HUES48 (cell line): ENCODE measurements at regions not wholly inside any gene's neighbourhood (a gene's known extent, or its start where the extent isn't known, plus 50 kb on each side); places are given as distances from the start of the nearest gene placed in this dataset.

Source experiments
- H3K27ac ChIP-seq: one replicate; pipeline ENCODE4 v1.7.0; 2013; ENCODE audit warnings: low read depth, low read length, inconsistent platforms
- H3K27me3 ChIP-seq: 2 replicates; pipeline ENCODE4 v1.6.1; 2013; ENCODE audit warnings: mild to moderate bottlenecking, low read length; ENCODE audit not compliant: control insufficient read depth, insufficient read depth
- H3K36me3 ChIP-seq: 2 replicates; pipeline ENCODE4 v1.6.1; 2013; ENCODE audit warnings: low read length; ENCODE audit not compliant: control insufficient read depth, insufficient read depth
- H3K4me1 ChIP-seq: 2 replicates; pipeline ENCODE4 v1.6.1; 2013; ENCODE audit warnings: mild to moderate bottlenecking, low read length; ENCODE audit not compliant: control insufficient read depth, insufficient read depth
- H3K4me3 ChIP-seq: 2 replicates; pipeline ENCODE4 v1.5.1; 2013; ENCODE audit warnings: mild to moderate bottlenecking, low read depth, low read length
- H3K9ac ChIP-seq: 2 replicates; pipeline ENCODE4 v1.6.1; 2013; ENCODE audit warnings: mild to moderate bottlenecking, low read depth, low read length, moderate library complexity
- H3K9me3 ChIP-seq: 2 replicates; pipeline ENCODE4 v1.6.1; 2013; ENCODE audit warnings: low read length; ENCODE audit not compliant: control insufficient read depth, insufficient read depth

DNA sequence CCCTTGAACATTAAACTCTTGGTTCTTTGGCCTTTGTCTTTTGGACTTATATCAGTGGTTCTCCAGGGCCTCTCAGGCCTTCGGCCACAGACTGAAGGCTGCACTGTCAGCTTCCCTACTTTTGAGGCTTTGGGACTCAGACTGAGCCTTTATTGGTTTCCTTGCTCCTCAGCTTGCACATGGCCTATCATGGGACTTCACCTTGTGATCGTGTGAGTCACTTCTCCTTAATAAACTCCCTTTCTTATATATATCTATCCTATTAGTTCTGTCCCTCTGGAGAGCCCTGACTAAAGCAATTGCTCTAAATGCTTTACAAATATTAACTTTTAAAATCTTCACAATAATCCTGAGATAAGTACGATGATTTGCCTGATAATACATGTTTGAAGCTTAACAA lies 353.6 kb upstream of the TRIB2 start:
- Histone ChIP-seq H3K9me3 (no peaks in the 10 kb centered on the region), H3K27me3 (no peaks in the 10 kb centered on the region), H3K36me3 (no peaks in the 10 kb centered on the region), H3K9ac (no peak overlapping the region), H3K4me1 (no peaks in the 10 kb centered on the region), H3K27ac (no peak overlapping the region), H3K4me3 (no peak overlapping the region)

DNA sequence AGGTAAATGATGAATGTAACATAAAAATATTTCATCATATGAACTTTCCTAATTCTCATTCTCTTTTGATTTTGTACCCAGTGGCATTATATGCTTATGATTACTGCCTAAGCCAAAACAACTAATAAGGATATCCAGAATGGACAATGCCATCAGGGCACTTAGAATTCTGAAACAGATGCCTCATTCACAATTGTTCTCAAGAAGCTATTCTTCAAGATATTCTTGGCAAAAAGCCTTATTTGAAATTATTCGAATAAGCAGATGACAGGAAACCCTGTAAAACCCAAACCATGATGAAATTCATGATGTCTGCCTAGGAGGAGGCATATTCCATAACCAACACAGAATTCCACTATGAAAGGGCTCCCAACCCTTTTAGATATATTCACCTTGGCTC lies 353.2 kb upstream of the TRIB2 start:
- Histone ChIP-seq H3K36me3 (no peaks in the 10 kb centered on the region), H3K9me3 (no peaks in the 10 kb centered on the region), H3K27me3 (no peaks in the 10 kb centered on the region), H3K4me1 (no peaks in the 10 kb centered on the region), H3K4me3 (no peak overlapping the region), H3K27ac (no peak overlapping the region), H3K9ac (no peak overlapping the region)

DNA sequence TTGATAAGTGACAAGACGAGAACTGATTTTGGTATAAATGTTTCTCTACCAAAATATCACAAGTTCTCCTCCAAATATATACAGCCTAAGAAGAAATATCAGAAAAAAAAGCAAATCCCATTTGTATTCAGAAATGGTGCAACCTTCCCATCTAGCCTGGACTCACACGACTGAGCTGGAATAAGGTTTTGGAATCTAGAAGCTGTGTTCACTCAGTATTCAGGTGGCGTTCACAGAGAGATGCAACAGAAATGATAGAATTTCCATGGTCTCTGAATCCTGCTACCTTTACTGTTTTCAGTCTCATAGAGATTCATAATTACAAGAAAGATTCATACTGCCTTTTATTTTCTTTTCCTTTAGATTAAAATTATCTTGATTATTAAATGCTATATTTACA lies 347.2 kb upstream of the TRIB2 start:
- no peaks in the 10 kb centered on the region for H3K4me1 ChIP-seq
- H3K27ac ChIP-seq = no peak overlapping the region
- no peaks in the 10 kb centered on the region for H3K27me3 ChIP-seq
- no peaks in the 10 kb centered on the region for H3K36me3 ChIP-seq
- H3K4me3 ChIP-seq = no peak overlapping the region
- no peak overlapping the region for H3K9ac ChIP-seq
- H3K9me3 ChIP-seq = no peaks in the 10 kb centered on the region

DNA sequence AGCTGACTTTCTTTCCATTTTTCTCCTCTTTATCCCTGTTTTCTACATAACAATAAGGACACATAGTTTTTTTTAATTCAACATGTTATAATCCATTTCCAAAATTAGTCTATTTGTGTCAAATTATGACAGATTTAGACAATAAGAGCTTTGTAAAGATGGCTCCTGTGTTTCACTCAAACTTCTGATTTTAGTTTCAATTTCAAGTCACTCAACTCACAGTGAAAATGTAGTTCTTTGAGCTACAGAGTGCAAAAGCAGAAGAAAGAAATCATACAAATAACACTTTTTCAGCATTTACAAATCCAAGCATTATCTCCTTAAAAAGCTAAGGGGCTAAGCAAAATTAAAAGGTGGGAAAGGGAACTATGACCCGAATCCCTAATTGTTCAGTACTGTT lies 340.7 kb upstream of the TRIB2 start:
- no peaks in the 10 kb centered on the region for H3K36me3 ChIP-seq
- no peak overlapping the region for H3K4me3 ChIP-seq
- H3K4me1 ChIP-seq = peaks cover 6% of the 10 kb centered on the region; the same call in 1 of the 2 replicates
- no peaks in the 10 kb centered on the region for H3K9me3 ChIP-seq
- no peak overlapping the region for H3K27ac ChIP-seq
- no peaks in the 10 kb centered on the region for H3K27me3 ChIP-seq
- H3K9ac ChIP-seq = no peak overlapping the region

- Histone ChIP-seq H3K27ac (no peak overlapping the region), H3K36me3 (no peaks in the 10 kb centered on the region), H3K9ac (no peak overlapping the region), H3K27me3 (no peaks in the 10 kb centered on the region), H3K4me1 (peaks cover 16% of the 10 kb centered on the region), H3K9me3 (no peaks in the 10 kb centered on the region), H3K4me3 (no peak overlapping the region)
These were observed 337.6 kb upstream of the TRIB2 start for GRCh38 chr2:12379143-12379542.

DNA sequence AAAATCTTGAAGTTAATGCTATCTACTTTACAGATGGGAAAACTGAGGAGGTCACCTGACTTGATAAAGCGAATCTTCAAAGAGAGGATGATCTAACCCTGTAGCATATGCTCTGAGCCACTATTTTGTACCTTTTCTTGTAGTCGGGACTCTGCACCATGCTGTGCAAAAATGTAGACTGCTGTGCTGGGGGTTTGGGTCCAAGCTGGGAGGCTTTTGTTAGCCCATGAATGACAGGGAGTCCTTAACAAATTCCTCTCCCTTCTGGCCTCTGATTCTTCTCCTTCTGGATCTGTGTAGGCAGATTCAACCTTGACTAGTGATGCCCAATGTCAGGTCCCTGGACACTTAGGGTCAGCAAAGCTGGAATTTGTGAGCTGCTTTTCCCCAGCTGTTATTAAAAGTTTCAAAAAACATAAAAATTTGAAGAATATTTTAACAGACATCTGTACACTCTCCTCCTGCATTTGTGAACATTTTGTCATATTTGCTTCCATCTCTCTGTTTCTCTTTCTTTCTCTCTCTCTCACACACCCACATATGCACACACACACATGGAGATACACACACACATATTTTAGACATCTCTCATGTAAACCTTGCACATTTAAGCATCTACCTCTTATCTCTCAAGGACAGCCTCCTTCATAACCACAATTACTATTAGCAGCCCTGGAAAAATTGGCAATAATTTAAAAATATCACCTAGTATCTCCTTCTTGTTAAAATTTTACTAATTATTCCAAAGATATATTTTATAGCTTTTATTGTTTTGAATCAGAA lies 335.0 kb upstream of the TRIB2 start:
- Histone ChIP-seq H3K9me3 (no peaks in the 10 kb centered on the region; the same call in 1 of the 2 replicates), H3K4me1 (peaks cover 12% of the 10 kb centered on the region), H3K36me3 (no peaks in the 10 kb centered on the region), H3K4me3 (no peak overlapping the region), H3K27me3 (no peaks in the 10 kb centered on the region), H3K27ac (no peak overlapping the region), H3K9ac (no peak overlapping the region)

DNA sequence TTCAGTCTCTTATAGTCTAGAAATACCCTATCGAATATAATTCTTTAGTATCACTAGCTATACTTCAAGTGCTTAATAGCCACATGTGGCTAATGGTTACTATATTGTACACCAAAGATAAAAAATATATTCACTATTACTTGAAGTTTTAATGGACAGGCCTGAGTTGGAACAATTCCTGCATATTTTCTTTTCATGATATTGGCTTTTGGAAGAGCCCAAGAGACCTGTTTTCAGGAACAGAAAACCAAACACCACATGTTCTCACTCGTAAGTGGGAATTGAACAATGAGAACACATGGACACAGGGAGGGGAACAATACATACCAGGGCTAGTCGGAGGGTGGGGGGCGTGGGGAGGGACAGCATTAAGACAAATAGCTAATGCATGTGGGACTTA lies 334.4 kb upstream of the TRIB2 start:
- Histone ChIP-seq H3K4me1 (peaks cover 10% of the 10 kb centered on the region), H3K9ac (no peak overlapping the region), H3K9me3 (no peaks in the 10 kb centered on the region; the same call in 1 of the 2 replicates), H3K27ac (no peak overlapping the region), H3K27me3 (no peaks in the 10 kb centered on the region), H3K4me3 (no peak overlapping the region), H3K36me3 (no peaks in the 10 kb centered on the region)

DNA sequence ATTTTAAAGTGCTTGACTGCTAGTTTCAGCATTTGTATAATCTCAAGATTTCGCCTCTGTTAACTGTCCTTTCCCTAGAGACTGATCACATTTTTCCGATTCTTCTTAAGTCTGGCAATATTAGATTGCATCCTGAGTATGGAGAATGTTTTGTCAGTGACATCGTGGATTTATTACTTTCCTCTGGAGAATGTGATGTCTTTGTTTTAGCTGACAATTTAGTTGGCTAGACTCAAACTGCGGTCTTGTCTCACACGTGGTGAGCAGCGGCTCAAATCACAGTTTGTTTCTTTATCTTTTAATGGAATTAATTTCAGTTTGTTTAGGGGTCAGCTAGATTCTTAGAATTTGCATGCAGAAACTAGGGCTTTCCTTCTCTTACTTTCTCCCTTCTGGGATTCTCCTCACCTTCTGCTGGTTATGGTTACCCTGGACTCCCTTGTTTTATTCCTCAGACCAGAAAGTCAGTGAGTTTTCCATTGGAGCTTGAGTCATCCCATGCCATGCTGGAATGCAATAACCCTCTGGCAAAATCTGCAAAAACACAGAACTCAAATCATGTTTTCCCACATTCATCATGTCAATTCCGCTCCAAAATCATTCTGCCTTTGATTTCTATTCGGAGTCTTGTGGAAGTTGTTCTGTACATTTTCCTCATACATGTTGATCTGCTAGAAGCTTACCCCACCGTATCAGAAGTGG lies 327.2 kb upstream of the TRIB2 start:
- H3K27ac ChIP-seq = no peak overlapping the region

DNA sequence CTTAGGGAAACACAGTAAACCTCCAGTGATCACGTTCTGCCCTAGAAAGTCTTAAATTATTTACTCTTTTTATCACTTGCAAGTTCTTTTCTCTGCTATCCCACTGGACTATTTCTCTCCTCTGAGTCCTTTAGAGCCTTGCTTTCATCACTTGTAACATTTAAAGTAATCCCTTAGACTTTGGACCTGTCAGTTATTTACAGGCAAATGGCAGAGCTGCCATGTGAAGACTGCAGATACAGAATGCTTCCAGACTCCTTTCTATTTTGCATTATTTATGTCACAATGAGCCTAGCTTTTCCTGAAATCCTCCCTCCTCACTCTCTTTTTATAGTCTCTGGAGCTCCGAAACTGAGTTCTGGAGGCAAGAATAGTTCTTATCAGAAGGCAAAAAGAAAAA lies 325.6 kb upstream of the TRIB2 start:
- Histone ChIP-seq H3K9ac (no peak overlapping the region), H3K27me3 (no peaks in the 10 kb centered on the region), H3K4me1 (no peaks in the 10 kb centered on the region), H3K4me3 (no peak overlapping the region), H3K27ac (no peak overlapping the region), H3K36me3 (no peaks in the 10 kb centered on the region), H3K9me3 (no peaks in the 10 kb centered on the region; the same call in 1 of the 2 replicates)

More for the DNA sequence above, 327.2 kb upstream of the TRIB2 start:
- Histone ChIP-seq H3K9ac (no peak overlapping the region), H3K27me3 (no peaks in the 10 kb centered on the region), H3K36me3 (no peaks in the 10 kb centered on the region), H3K4me1 (no peaks in the 10 kb centered on the region), H3K9me3 (no peaks in the 10 kb centered on the region; the same call in 1 of the 2 replicates), H3K4me3 (no peak overlapping the region; the same call in 1 of the 2 replicates)

DNA sequence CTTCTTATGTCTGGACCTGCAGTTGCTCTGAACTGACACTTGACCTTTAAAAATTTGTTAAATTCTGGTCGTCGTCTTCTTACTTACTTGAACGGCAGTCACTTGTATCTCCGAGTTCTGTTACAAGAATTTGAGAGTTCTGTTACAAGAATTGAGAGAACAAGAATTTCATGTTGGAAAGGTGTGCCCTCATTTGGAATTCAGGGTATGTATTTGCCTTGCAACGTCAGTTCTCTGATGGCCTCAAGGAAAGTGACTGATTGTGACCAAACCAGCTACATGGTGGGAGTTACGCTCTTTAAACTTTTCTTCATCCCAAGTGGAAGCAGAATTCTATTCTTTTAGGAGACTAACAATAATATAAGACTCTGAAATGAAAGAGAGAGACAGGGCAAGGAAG lies 320.0 kb upstream of the TRIB2 start:
- H3K27ac ChIP-seq = no peak overlapping the region
- peaks cover 8% of the 10 kb centered on the region; the same call in 1 of the 2 replicates for H3K9me3 ChIP-seq
- H3K4me3 ChIP-seq = no peak overlapping the region
- no peaks in the 10 kb centered on the region for H3K36me3 ChIP-seq
- H3K27me3 ChIP-seq = no peaks in the 10 kb centered on the region
- H3K4me1 ChIP-seq = peaks cover 10% of the 10 kb centered on the region; the same call in 1 of the 2 replicates
- H3K9ac ChIP-seq = no peak overlapping the region

DNA sequence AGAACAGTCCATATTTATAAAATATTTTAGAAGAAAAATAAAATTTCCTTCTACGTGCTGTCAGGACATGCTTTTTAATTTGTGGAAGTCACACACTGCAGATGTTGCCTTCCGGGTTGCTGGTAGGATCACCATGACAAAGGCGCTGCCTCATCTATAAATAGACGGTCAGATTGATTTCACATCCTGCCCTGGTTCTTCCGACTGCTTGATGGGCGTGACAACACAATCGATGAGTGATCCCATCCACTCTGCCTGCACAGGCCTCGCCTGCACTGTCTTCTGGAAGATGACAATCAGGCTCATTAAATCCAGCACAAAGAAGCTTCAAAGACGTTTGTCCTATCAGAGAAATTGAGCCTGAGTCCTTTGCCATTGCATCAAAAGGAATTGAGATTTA lies 318.9 kb upstream of the TRIB2 start:
- no peak overlapping the region for H3K9ac ChIP-seq
- no peak overlapping the region for H3K27ac ChIP-seq
- H3K4me3 ChIP-seq = no peak overlapping the region
- no peaks in the 10 kb centered on the region for H3K36me3 ChIP-seq
- H3K4me1 ChIP-seq = peaks cover 10% of the 10 kb centered on the region; the same call in 1 of the 2 replicates
- H3K9me3 ChIP-seq = peaks cover 13% of the 10 kb centered on the region
- no peaks in the 10 kb centered on the region for H3K27me3 ChIP-seq
